ENCODE measurements at regions not wholly inside any gene's neighbourhood (a gene's known extent, or its start where the extent isn't known, plus 50 kb on each side); places are given as distances from the start of the nearest gene placed in this dataset.

- TF ChIP-seq TAF1 (IDR thresholded peaks at IDR 0.05; ENCODE audit: borderline replicate concordance, insufficient read depth, low read length): no peak
- no peak for TF ChIP-seq REST (IDR thresholded peaks at IDR 0.05; ENCODE audit: insufficient read depth in 1 of 2, low read depth in 2 of 2, low read length in 2 of 2)
- no peak for TF ChIP-seq SIN3A (IDR thresholded peaks at IDR 0.05; ENCODE audit: borderline replicate concordance, insufficient read depth, low read length)
- no peak for TF ChIP-seq FOXP2 (optimal IDR thresholded peaks at IDR 0.05; ENCODE audit: borderline replicate concordance, extremely low read depth, extremely low read length, insufficient read depth)
- TF ChIP-seq POLR2AphosphoS5 (IDR thresholded peaks at IDR 0.05; ENCODE audit: low read depth, low read length): no peak
These were observed 779.7 kb upstream of the MAN1A1 start for GRCh38 chr6:120129228-120129627.

- TF ChIP-seq POLR2AphosphoS5 (IDR thresholded peaks at IDR 0.05; ENCODE audit: low read depth, low read length): no peak
These were observed 772.8 kb upstream of the MAN1A1 start for GRCh38 chr6:120122401-120122800.

- TF ChIP-seq TAF1 (IDR thresholded peaks at IDR 0.05; ENCODE audit: borderline replicate concordance, insufficient read depth, low read length) (no peak), FOXP2 (optimal IDR thresholded peaks at IDR 0.05; ENCODE audit: borderline replicate concordance, extremely low read depth, extremely low read length, insufficient read depth) (no peak), POLR2AphosphoS5 (IDR thresholded peaks at IDR 0.05; ENCODE audit: low read depth, low read length) (no peak), REST (IDR thresholded peaks at IDR 0.05; ENCODE audit: insufficient read depth in 1 of 2, low read depth in 2 of 2, low read length in 2 of 2) (no peak), SIN3A (IDR thresholded peaks at IDR 0.05; ENCODE audit: borderline replicate concordance, insufficient read depth, low read length) (no peak)
These were observed 766.8 kb upstream of the MAN1A1 start for GRCh38 chr6:120116343-120116742.

GRCh38 chr6:120112980-120113379, 763.4 kb upstream of the MAN1A1 start:
- TF ChIP-seq FOXP2 (optimal IDR thresholded peaks at IDR 0.05; ENCODE audit: borderline replicate concordance, extremely low read depth, extremely low read length, insufficient read depth): no peak
- TF ChIP-seq POLR2AphosphoS5 (IDR thresholded peaks at IDR 0.05; ENCODE audit: low read depth, low read length): no peak
- TF ChIP-seq REST (IDR thresholded peaks at IDR 0.05; ENCODE audit: insufficient read depth in 1 of 2, low read depth in 2 of 2, low read length in 2 of 2): no peak
- TF ChIP-seq SIN3A (IDR thresholded peaks at IDR 0.05; ENCODE audit: borderline replicate concordance, insufficient read depth, low read length): no peak
- no peak for TF ChIP-seq TAF1 (IDR thresholded peaks at IDR 0.05; ENCODE audit: borderline replicate concordance, insufficient read depth, low read length)

- TF ChIP-seq FOXP2 (optimal IDR thresholded peaks at IDR 0.05; ENCODE audit: borderline replicate concordance, extremely low read depth, extremely low read length, insufficient read depth) (no peak), TAF1 (IDR thresholded peaks at IDR 0.05; ENCODE audit: borderline replicate concordance, insufficient read depth, low read length) (no peak), POLR2AphosphoS5 (IDR thresholded peaks at IDR 0.05; ENCODE audit: low read depth, low read length) (no peak), REST (IDR thresholded peaks at IDR 0.05; ENCODE audit: insufficient read depth in 1 of 2, low read depth in 2 of 2, low read length in 2 of 2) (no peak), SIN3A (IDR thresholded peaks at IDR 0.05; ENCODE audit: borderline replicate concordance, insufficient read depth, low read length) (no peak)
These were observed 761.4 kb upstream of the MAN1A1 start for GRCh38 chr6:120111001-120111400.

Measured in PFSK-1 (cell line).